ENCODE measurements at regions not wholly inside any gene's neighbourhood (a gene's known extent, or its start where the extent isn't known, plus 50 kb on each side); places are given as distances from the start of the nearest gene placed in this dataset.

GRCh38 chr7:120054376-120055100, 218.4 kb upstream of the KCND2 start:
- no peaks in the 10 kb centered on the region for H3K9me3 ChIP-seq
- CTCF ChIA-PET = no interaction called here
- H3K4me3 ChIP-seq = no peak overlapping the region
- no peaks in the 10 kb centered on the region for H3K4me1 ChIP-seq
- ATAC-seq (no peak), FAIRE-seq (no peak), DNase-seq (ENCODE audit: low read depth in 1 of 2, low spot score in 1 of 2) (no peak)
- 22% methylated on average over 12 of the region's 12 CpGs for WGBS (ENCODE audit: missing lambda C conversion rate)
- H3K4me2 ChIP-seq = no peak overlapping the region
- TF ChIP-seq RAD21 (conservative IDR thresholded peaks at IDR 0.05 in 1 of 2, IDR thresholded peaks at IDR 0.05 in 1 of 2) (no peak), POLR2AphosphoS2 (conservative IDR thresholded peaks at IDR 0.05; ENCODE audit: low read length) (no peak), JUN (IDR thresholded peaks at IDR 0.05) (no peak)
- POLR2A ChIA-PET = no interaction called here
- no peak overlapping the region for H3K27ac ChIP-seq

GRCh38 chr7:120055300-120055699, 217.7 kb upstream of the KCND2 start:
- no peak for ATAC-seq
- CTCF ChIA-PET = no interaction called here
- H3K4me3 ChIP-seq = no peak overlapping the region
- H3K4me2 ChIP-seq = no peak overlapping the region
- no peaks in the 10 kb centered on the region for H3K9me3 ChIP-seq
- POLR2A ChIA-PET = no interaction called here
- no peak for FAIRE-seq
- no peak for TF ChIP-seq NFE2L2 (conservative IDR thresholded peaks at IDR 0.05; ENCODE audit: low read length)
- no peak for TF ChIP-seq RNF2 (IDR thresholded peaks at IDR 0.05; ENCODE audit: borderline replicate concordance, low read depth)
- TF ChIP-seq CEBPB (IDR thresholded peaks at IDR 0.05) = no peak
- TF ChIP-seq POLR2AphosphoS2 (conservative IDR thresholded peaks at IDR 0.05; ENCODE audit: low read length) = no peak
- no peak for TF ChIP-seq EHF (CRISPR knock-in tag; IDR thresholded peaks at IDR 0.05)
- TF ChIP-seq PHF8 (IDR thresholded peaks at IDR 0.05; ENCODE audit: borderline replicate concordance, low read depth) = no peak
- TF ChIP-seq SREBF2 (IDR thresholded peaks at IDR 0.05) = no peak
- no peak for TF ChIP-seq FOXS1 (CRISPR knock-in tag; IDR thresholded peaks at IDR 0.05)
- TF ChIP-seq HOXB5 (CRISPR knock-in tag; IDR thresholded peaks at IDR 0.05) = no peak
- no peak for TF ChIP-seq MAFK (IDR thresholded peaks at IDR 0.05; ENCODE audit: partially characterized antibody)
- TF ChIP-seq JUNB (IDR thresholded peaks at IDR 0.05) = no peak
- no peak for TF ChIP-seq ZC3H11A (IDR thresholded peaks at IDR 0.05)
- TF ChIP-seq BCL3 (IDR thresholded peaks at IDR 0.05) = no peak
- TF ChIP-seq USF2 (IDR thresholded peaks at IDR 0.05) = no peak
- 6% methylated on average over 4 of the region's 4 CpGs for WGBS (ENCODE audit: missing lambda C conversion rate)
- no peak for DNase-seq (ENCODE audit: low read depth in 1 of 2, low spot score in 1 of 2)
- H3K27ac ChIP-seq = no peak overlapping the region
- H3K4me1 ChIP-seq = no peaks in the 10 kb centered on the region

GRCh38 chr7:120056227-120056626, 216.7 kb upstream of the KCND2 start:
- no peak overlapping the region for H3K4me3 ChIP-seq
- ChIA-PET CTCF (no interaction called here), POLR2A (no interaction called here)
- DNase-seq (ENCODE audit: low read depth in 1 of 2, low spot score in 1 of 2) = no peak
- no peak overlapping the region for H3K27ac ChIP-seq
- no peak overlapping the region for H3K4me2 ChIP-seq
- 36% methylated on average over 4 of the region's 4 CpGs for WGBS (ENCODE audit: missing lambda C conversion rate)
- no peaks in the 10 kb centered on the region for H3K9me3 ChIP-seq
- no peak for ATAC-seq
- H3K4me1 ChIP-seq = no peaks in the 10 kb centered on the region
- FAIRE-seq = no peak
- TF ChIP-seq SMC3 (IDR thresholded peaks at IDR 0.05) (no peak), FOSB (CRISPR knock-in tag; IDR thresholded peaks at IDR 0.05) (no peak), CHD4 (IDR thresholded peaks at IDR 0.05; ENCODE audit: borderline replicate concordance) (no peak), MYC (IDR thresholded peaks at IDR 0.05; ENCODE audit: borderline replicate concordance, low read length) (no peak), CEBPB (IDR thresholded peaks at IDR 0.05) (no peak), HDAC2 (IDR thresholded peaks at IDR 0.05) (no peak), FOXS1 (CRISPR knock-in tag; IDR thresholded peaks at IDR 0.05) (no peak), HOXA7 (CRISPR knock-in tag; IDR thresholded peaks at IDR 0.05) (no peak), HEYL (CRISPR knock-in tag; IDR thresholded peaks at IDR 0.05) (no peak), HMGXB4 (CRISPR knock-in tag; IDR thresholded peaks at IDR 0.05; ENCODE audit: borderline replicate concordance) (no peak), EHMT2 (IDR thresholded peaks at IDR 0.05; ENCODE audit: low read depth) (no peak), POLR2A (IDR thresholded peaks at IDR 0.05; ENCODE audit: low read length) (no peak), NR3C1 (IDR thresholded peaks at IDR 0.05) (no peak), HES2 (IDR thresholded peaks at IDR 0.05) (no peak), REST (IDR thresholded peaks at IDR 0.05) (no peak), CBX8 (IDR thresholded peaks at IDR 0.05) (no peak)
